ENCODE measurements at regions not wholly inside any gene's neighbourhood (a gene's known extent, or its start where the extent isn't known, plus 50 kb on each side); places are given as distances from the start of the nearest gene placed in this dataset.
A peak's percentile ranks its signal among the peaks of the same experiment; 100 is the strongest.

DNA sequence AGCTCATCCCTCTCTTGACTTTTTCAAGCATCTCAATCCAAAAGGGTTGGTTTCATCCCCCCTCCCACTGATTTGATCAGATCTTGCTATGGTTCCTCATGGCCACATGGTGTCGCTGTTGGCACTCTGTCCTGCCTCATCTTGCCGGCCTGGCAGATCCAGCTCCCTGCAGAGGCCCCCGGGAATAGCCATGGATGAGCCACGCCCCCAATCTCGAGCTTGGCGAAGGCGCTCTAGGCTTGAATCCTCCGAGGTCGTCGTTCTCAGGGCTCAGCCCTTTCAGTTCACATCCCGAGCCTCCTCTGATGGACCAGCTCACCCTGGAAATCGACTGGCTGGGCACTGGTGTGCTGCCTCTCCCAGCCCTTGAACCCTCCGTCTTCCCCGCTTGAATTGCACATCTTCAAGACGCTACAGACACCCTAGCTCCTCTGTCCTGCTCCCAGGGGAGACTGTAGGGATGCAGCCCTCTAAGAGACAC lies 628.7 kb downstream of the TYW1 start:
- peak; percentile 98 for TF ChIP-seq CTCF (IDR thresholded peaks at IDR 0.05; ENCODE audit: low read depth, low read length, poor library complexity, severe bottlenecking)
- TF ChIP-seq EZH2phosphoT487 (IDR thresholded peaks at IDR 0.05; ENCODE audit: borderline replicate concordance, low read length): no peak

All from DOHH2 (cell line).